Right atrium auricular region (tissue), 2 donors: ENCODE measurements at regions not wholly inside any gene's neighbourhood (a gene's known extent, or its start where the extent isn't known, plus 50 kb on each side); places are given as distances from the start of the nearest gene placed in this dataset.

Source experiments
- DNase-seq: peaks from one replicate; pipeline ENCODE4 v3.0.0-alpha.2; 2019; ENCODE audit warnings: low spot score
- H3K27ac ChIP-seq, 2 donors: fragments of 200-600 bp; sonication (generic); 1 replicate in 1 of 2; 2 replicates in 1 of 2; pipeline ENCODE4 v1.5.1; 2016 to 2019
- H3K27me3 ChIP-seq, 2 donors: fragments of 200-600 bp; sonication (generic); one replicate each; pipeline versions ENCODE4 v1.5.1 to v1.6.0; 2017 to 2019
- H3K36me3 ChIP-seq: fragments of 200-600 bp; sonication (generic); one replicate; pipeline ENCODE4 v1.5.1; 2016
- H3K4me1 ChIP-seq, 2 donors: fragments of 200-600 bp; sonication (generic); one replicate each; pipeline versions ENCODE4 v1.5.1 to v1.6.0; 2017 to 2019
- H3K4me3 ChIP-seq, 2 donors: fragments of 200-600 bp; sonication (generic); 1 replicate in 1 of 2; 2 replicates in 1 of 2; pipeline ENCODE4 v1.5.1; 2017 to 2019; ENCODE audit warnings: mild to moderate bottlenecking in 1 of 2, moderate library complexity in 1 of 2
- H3K9me3 ChIP-seq, 2 donors: fragments of 200-600 bp; sonication (generic); one replicate each; pipeline ENCODE4 v1.5.1; 2019
- TF ChIP-seq, protein P1 (sequence below), 2 donors: fragments of 200-600 bp; sonication (generic); IDR thresholded peaks; one replicate each; pipeline ENCODE4 v1.5.1; 2019; ENCODE audit warnings: antibody characterized with exemption in 2 of 2

DNA sequence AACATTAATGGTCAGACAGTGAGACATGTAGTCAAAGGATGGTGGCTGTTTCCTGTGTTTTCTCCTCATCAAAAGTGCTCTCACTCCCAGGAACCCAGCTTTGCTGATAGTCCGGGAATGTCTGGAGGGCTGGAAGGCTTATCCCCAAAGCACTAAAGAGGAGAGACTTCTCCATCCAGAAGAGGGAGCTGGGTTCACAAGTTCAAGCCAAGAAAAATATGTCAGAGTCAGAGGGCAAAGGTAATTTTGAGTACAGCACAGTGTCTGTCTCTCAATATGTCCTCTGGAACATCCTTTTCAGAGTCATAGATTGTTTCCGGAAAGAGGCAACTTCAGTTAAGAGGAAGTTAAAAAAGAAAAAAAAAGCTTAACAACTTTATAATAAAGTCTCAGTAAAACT, 281.5 kb upstream of the PHYHIPL start:
- no peaks in the 10 kb centered on the region for H3K9me3 ChIP-seq
- H3K4me1 ChIP-seq, result peaks cover 0 to 5% of the 10 kb centered on the region in 2 donors
- DNase-seq, result no peak
- TF ChIP-seq, protein P1, sequence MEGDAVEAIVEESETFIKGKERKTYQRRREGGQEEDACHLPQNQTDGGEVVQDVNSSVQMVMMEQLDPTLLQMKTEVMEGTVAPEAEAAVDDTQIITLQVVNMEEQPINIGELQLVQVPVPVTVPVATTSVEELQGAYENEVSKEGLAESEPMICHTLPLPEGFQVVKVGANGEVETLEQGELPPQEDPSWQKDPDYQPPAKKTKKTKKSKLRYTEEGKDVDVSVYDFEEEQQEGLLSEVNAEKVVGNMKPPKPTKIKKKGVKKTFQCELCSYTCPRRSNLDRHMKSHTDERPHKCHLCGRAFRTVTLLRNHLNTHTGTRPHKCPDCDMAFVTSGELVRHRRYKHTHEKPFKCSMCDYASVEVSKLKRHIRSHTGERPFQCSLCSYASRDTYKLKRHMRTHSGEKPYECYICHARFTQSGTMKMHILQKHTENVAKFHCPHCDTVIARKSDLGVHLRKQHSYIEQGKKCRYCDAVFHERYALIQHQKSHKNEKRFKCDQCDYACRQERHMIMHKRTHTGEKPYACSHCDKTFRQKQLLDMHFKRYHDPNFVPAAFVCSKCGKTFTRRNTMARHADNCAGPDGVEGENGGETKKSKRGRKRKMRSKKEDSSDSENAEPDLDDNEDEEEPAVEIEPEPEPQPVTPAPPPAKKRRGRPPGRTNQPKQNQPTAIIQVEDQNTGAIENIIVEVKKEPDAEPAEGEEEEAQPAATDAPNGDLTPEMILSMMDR (IDR thresholded peaks at IDR 0.05), result no peak
- H3K4me3 ChIP-seq, result no peak overlapping the region
- H3K27me3 ChIP-seq, result no peaks in the 10 kb centered on the region
- H3K27ac ChIP-seq, result no peak overlapping the region
- H3K36me3 ChIP-seq, result no peaks in the 10 kb centered on the region

DNA sequence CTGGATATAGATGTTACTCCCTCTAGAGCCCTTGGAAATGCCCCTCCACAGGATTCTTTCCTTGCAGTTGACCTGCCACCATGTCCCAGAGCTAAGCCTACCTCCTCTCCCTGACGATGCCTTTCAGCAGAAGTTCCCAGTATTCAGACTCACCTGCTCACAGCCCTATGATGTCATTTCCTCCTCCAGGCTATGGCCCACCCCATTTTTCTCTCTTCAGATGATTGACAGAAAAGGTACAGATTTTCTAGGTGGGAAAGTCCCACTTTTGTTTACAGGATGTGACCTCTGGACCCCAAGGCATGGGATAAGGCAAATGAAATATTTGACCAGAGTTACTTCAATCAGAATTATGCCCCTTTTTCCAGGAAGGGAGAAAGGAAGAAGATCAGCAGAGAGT, 280.2 kb upstream of the PHYHIPL start:
- Histone ChIP-seq H3K9me3 (no peaks in the 10 kb centered on the region), H3K4me3 (no peak overlapping the region), H3K27me3 (no peaks in the 10 kb centered on the region), H3K27ac (peak overlapping the region in 1 of 2 donors; percentile 20), H3K36me3 (no peaks in the 10 kb centered on the region), H3K4me1 (peaks cover 0 to 5% of the 10 kb centered on the region in 2 donors)
- DNase-seq, result no peak
- TF ChIP-seq, protein P1 (IDR thresholded peaks at IDR 0.05), result no peak

DNA sequence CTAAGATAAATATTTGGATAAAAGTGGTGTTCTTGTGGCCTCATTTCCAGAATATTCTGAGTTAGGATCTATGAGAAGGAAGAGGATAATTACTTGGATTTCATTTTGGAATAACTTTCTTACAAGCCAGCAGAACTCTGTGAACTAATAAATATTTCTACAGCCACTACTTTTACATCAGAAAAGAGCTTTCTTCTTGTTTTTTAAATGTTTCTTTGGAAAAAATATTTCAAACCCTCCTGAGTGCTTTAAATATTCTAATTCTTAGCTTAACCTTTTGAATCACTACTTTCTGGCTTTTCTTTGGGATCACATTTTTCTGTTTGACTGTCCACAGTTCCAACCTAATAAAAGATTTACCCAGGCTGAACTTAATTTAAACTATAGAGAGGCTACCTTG, 279.2 kb upstream of the PHYHIPL start:
- Histone ChIP-seq H3K36me3 (no peaks in the 10 kb centered on the region), H3K9me3 (no peaks in the 10 kb centered on the region), H3K4me3 (no peak overlapping the region), H3K27me3 (no peaks in the 10 kb centered on the region), H3K4me1 (no peaks in the 10 kb centered on the region), H3K27ac (peak overlapping the region in 1 of 2 donors; percentile 7)
- TF ChIP-seq, protein P1 (IDR thresholded peaks at IDR 0.05), result no peak
- no peak for DNase-seq

DNA sequence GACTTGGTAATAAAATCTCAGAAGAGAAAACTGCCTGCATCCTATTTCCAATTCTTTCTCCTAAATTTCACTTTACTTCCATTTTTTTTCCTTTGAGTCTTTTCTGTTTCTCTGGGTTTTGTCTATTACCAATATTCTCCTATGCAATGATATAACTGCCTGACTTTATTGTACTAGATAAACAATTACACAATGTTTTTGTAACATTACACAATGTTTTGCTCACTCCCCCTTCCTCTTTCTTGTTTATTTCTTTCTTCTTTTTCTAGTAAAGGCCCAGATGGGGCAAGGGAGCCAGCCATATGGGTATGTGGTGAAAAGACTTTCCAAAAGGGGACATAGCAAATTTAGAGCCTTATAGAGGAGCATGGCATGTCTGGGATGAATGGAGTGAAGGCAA, 278.7 kb upstream of the PHYHIPL start:
- H3K9me3 ChIP-seq, result no peaks in the 10 kb centered on the region
- no peaks in the 10 kb centered on the region for H3K27me3 ChIP-seq
- no peak for DNase-seq
- H3K27ac ChIP-seq, result peak overlapping the region in 1 of 2 donors; percentile 7
- H3K4me3 ChIP-seq, result no peak overlapping the region
- H3K4me1 ChIP-seq, result no peaks in the 10 kb centered on the region
- H3K36me3 ChIP-seq, result no peaks in the 10 kb centered on the region
- TF ChIP-seq, protein P1 (IDR thresholded peaks at IDR 0.05), result no peak

DNA sequence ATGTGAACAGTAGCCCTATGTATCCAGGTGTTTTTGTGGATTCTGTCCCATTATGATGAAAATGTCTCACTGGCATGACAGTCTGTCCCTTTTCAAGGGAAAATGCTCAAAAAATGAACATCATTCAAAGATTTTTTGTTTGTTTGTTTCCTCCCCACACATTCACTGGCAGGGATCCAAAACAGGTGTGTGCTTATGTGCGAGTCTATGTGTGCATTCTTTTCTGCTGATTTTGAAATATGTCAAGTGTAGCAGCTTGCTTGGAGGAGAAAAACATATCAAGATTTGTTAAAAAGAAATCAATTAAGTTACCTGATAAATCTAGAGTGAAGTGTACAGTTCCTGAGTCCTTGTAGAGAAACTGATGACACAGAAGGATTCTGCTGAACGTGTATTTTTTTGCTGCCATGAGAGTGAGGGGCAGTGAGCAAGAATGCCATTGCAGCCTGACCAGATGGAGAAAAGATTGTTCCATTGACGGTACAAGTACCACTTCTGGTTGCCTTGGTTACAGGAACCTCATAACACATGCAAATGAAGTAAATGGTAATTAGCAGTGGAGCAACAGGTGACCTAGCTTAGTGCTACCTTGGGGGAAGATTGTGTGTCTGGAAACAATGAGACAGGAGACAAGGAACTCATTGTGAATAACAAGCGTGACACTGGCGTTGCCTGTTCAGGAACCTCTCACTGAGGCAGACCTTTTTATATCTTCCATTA, 277.4 kb upstream of the PHYHIPL start:
- Histone ChIP-seq H3K9me3 (no peaks in the 10 kb centered on the region), H3K4me1 (no peaks in the 10 kb centered on the region), H3K27ac (no peak overlapping the region), H3K36me3 (no peaks in the 10 kb centered on the region), H3K27me3 (no peaks in the 10 kb centered on the region), H3K4me3 (no peak overlapping the region)
- DNase-seq, result no peak
- TF ChIP-seq, protein P1 (IDR thresholded peaks at IDR 0.05), result no peak
